ENCODE measurements at regions not wholly inside any gene's neighbourhood (a gene's known extent, or its start where the extent isn't known, plus 50 kb on each side); places are given as distances from the start of the nearest gene placed in this dataset.

- no peak for DNase-seq
- H3K36me3 ChIP-seq = no peaks in the 10 kb centered on the region
- H3K27ac ChIP-seq = no peak overlapping the region
- no peak overlapping the region for H3K4me3 ChIP-seq (ENCODE audit: low read depth, low read length)
- no peaks in the 10 kb centered on the region for H3K9me3 ChIP-seq (ENCODE audit: severe bottlenecking)
- no peaks in the 10 kb centered on the region for H3K27me3 ChIP-seq (ENCODE audit: insufficient read depth, low read depth, severe bottlenecking)
- TF ChIP-seq CTCF (IDR thresholded peaks at IDR 0.05; ENCODE audit: low read depth, low read length) = no peak
Measured at GRCh38 chr3:18723206-18723810, 298.2 kb upstream of the SATB1 start.

- no peak for TF ChIP-seq CTCF (IDR thresholded peaks at IDR 0.05; ENCODE audit: low read depth, low read length)
- H3K27me3 ChIP-seq (ENCODE audit: insufficient read depth, low read depth, severe bottlenecking) = no peaks in the 10 kb centered on the region
- H3K27ac ChIP-seq = no peak overlapping the region
- no peak overlapping the region for H3K4me3 ChIP-seq (ENCODE audit: low read depth, low read length)
- H3K36me3 ChIP-seq = no peaks in the 10 kb centered on the region
- no peaks in the 10 kb centered on the region for H3K9me3 ChIP-seq (ENCODE audit: severe bottlenecking)
- DNase-seq = no peak
Measured at GRCh38 chr3:18720543-18720942, 295.4 kb upstream of the SATB1 start.

GRCh38 chr3:18717598-18717997, 292.5 kb upstream of the SATB1 start:
- Histone ChIP-seq H3K27ac (no peak overlapping the region), H3K27me3 (ENCODE audit: insufficient read depth, low read depth, severe bottlenecking) (no peaks in the 10 kb centered on the region), H3K4me3 (ENCODE audit: low read depth, low read length) (no peak overlapping the region), H3K36me3 (no peaks in the 10 kb centered on the region), H3K9me3 (ENCODE audit: severe bottlenecking) (no peaks in the 10 kb centered on the region)
- no peak for DNase-seq
- TF ChIP-seq CTCF (IDR thresholded peaks at IDR 0.05; ENCODE audit: low read depth, low read length) = no peak

GRCh38 chr3:18716821-18717220, 291.7 kb upstream of the SATB1 start:
- Histone ChIP-seq H3K36me3 (no peaks in the 10 kb centered on the region), H3K9me3 (ENCODE audit: severe bottlenecking) (no peaks in the 10 kb centered on the region), H3K27me3 (ENCODE audit: insufficient read depth, low read depth, severe bottlenecking) (no peaks in the 10 kb centered on the region), H3K27ac (no peak overlapping the region), H3K4me3 (ENCODE audit: low read depth, low read length) (no peak overlapping the region)
- DNase-seq = no peak
- TF ChIP-seq CTCF (IDR thresholded peaks at IDR 0.05; ENCODE audit: low read depth, low read length) = no peak

GRCh38 chr3:18716101-18716500, 291.0 kb upstream of the SATB1 start:
- DNase-seq = no peak
- TF ChIP-seq CTCF (IDR thresholded peaks at IDR 0.05; ENCODE audit: low read depth, low read length) = no peak
- Histone ChIP-seq H3K36me3 (no peaks in the 10 kb centered on the region), H3K27me3 (ENCODE audit: insufficient read depth, low read depth, severe bottlenecking) (no peaks in the 10 kb centered on the region), H3K4me3 (ENCODE audit: low read depth, low read length) (no peak overlapping the region), H3K27ac (no peak overlapping the region), H3K9me3 (ENCODE audit: severe bottlenecking) (no peaks in the 10 kb centered on the region)

GRCh38 chr3:18715208-18715607, 290.1 kb upstream of the SATB1 start:
- no peaks in the 10 kb centered on the region for H3K9me3 ChIP-seq (ENCODE audit: severe bottlenecking)
- H3K36me3 ChIP-seq = no peaks in the 10 kb centered on the region
- no peak for TF ChIP-seq CTCF (IDR thresholded peaks at IDR 0.05; ENCODE audit: low read depth, low read length)
- no peak overlapping the region for H3K4me3 ChIP-seq (ENCODE audit: low read depth, low read length)
- DNase-seq = no peak
- H3K27ac ChIP-seq = no peak overlapping the region
- no peaks in the 10 kb centered on the region for H3K27me3 ChIP-seq (ENCODE audit: insufficient read depth, low read depth, severe bottlenecking)

All from WERI-Rb-1 (cell line).